HG03469 (cell line): ENCODE measurements at regions not wholly inside any gene's neighbourhood (a gene's known extent, or its start where the extent isn't known, plus 50 kb on each side); places are given as distances from the start of the nearest gene placed in this dataset.

Experiments used
- ATAC-seq: cut with Tn5 transposase; IDR thresholded peaks from one replicate; pipeline ENCODE4 v1.9.1; 2021; ENCODE audit warnings: mild to moderate bottlenecking, moderate library complexity, moderate number of reproducible peaks; ENCODE audit not compliant: unreplicated experiment

DNA sequence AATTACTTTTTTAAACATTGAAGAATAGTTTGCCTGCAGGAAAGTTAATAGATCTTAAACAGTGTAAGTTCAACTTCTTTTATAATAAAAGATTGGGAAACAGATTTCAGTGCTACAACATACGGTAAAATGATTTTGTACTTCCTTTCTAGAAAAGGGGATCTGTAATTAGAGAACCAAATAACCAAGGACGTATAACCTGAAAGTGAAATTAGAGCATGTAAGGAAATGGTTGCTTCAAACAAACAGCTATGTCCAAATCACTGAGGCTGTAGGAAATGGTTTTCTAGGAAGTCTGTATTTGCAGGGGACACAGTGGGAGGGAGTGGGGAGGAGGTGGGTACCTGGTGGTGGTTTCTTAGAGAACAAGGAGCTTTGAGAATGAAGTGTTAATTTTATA lies 57.9 kb upstream of the EXOC6 start:
- ATAC-seq, result no peak

DNA sequence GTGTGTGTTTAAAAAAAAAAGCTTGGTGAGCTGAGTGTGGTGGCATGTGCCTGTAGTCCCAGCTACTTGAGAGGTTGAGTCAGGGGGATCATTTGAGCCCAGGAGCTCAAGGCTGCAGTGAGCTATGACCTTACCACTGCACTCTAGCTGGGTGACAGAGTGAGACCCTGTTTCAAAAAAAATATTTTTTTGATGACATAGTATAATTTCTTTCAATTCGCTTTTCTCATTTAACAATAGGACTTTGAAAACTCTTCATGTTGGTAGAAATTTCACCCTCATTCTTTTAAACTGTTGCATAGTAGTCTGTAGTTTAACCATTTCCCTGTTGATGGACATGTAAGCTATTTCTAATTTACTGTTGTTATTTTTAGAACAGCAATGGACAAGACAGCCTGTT lies 55.7 kb upstream of the EXOC6 start:
- no peak for ATAC-seq
